ENCODE measurements at regions not wholly inside any gene's neighbourhood (a gene's known extent, or its start where the extent isn't known, plus 50 kb on each side); places are given as distances from the start of the nearest gene placed in this dataset.

DNA sequence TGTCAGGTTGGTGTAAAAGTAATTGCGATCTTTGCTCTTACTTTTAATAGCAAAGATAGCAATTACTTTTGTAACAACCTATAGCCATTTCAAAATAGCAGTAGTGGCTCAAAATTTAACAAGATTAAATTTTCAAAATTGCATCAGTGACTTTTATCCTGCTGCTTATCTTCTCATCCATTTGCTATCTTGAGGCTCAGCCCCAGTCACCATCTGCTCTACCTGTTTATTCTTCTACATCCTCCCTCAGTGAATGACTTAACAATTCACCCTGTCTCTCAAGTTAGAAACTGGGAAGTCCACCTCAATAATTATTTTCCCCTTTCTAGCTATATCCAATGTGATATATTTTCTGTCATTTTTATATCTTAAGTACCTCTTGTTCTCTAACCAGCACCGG is 148.6 kb upstream of the ZNF804A start:
- TF ChIP-seq, protein P1, sequence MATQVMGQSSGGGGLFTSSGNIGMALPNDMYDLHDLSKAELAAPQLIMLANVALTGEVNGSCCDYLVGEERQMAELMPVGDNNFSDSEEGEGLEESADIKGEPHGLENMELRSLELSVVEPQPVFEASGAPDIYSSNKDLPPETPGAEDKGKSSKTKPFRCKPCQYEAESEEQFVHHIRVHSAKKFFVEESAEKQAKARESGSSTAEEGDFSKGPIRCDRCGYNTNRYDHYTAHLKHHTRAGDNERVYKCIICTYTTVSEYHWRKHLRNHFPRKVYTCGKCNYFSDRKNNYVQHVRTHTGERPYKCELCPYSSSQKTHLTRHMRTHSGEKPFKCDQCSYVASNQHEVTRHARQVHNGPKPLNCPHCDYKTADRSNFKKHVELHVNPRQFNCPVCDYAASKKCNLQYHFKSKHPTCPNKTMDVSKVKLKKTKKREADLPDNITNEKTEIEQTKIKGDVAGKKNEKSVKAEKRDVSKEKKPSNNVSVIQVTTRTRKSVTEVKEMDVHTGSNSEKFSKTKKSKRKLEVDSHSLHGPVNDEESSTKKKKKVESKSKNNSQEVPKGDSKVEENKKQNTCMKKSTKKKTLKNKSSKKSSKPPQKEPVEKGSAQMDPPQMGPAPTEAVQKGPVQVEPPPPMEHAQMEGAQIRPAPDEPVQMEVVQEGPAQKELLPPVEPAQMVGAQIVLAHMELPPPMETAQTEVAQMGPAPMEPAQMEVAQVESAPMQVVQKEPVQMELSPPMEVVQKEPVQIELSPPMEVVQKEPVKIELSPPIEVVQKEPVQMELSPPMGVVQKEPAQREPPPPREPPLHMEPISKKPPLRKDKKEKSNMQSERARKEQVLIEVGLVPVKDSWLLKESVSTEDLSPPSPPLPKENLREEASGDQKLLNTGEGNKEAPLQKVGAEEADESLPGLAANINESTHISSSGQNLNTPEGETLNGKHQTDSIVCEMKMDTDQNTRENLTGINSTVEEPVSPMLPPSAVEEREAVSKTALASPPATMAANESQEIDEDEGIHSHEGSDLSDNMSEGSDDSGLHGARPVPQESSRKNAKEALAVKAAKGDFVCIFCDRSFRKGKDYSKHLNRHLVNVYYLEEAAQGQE (IDR thresholded peaks at IDR 0.05; ENCODE audit: low read depth), result no peak
- TF ChIP-seq ELF1 (IDR thresholded peaks at IDR 0.05; ENCODE audit: borderline replicate concordance, low read depth) (no peak), EZH2phosphoT487 (IDR thresholded peaks at IDR 0.05; ENCODE audit: borderline replicate concordance) (no peak), SRF (IDR thresholded peaks at IDR 0.05; ENCODE audit: low read depth) (no peak), RAD21 (IDR thresholded peaks at IDR 0.05; ENCODE audit: low read depth) (no peak), EGR1 (IDR thresholded peaks at IDR 0.05; ENCODE audit: low read depth) (no peak), SP1 (IDR thresholded peaks at IDR 0.05; ENCODE audit: low read depth) (no peak), CBX3 (IDR thresholded peaks at IDR 0.05; ENCODE audit: low read depth) (no peak), YY1 (IDR thresholded peaks at IDR 0.05; ENCODE audit: extremely low read depth, insufficient replicate concordance, low read depth, low read length) (no peak)
- TF ChIP-seq, protein P2, sequence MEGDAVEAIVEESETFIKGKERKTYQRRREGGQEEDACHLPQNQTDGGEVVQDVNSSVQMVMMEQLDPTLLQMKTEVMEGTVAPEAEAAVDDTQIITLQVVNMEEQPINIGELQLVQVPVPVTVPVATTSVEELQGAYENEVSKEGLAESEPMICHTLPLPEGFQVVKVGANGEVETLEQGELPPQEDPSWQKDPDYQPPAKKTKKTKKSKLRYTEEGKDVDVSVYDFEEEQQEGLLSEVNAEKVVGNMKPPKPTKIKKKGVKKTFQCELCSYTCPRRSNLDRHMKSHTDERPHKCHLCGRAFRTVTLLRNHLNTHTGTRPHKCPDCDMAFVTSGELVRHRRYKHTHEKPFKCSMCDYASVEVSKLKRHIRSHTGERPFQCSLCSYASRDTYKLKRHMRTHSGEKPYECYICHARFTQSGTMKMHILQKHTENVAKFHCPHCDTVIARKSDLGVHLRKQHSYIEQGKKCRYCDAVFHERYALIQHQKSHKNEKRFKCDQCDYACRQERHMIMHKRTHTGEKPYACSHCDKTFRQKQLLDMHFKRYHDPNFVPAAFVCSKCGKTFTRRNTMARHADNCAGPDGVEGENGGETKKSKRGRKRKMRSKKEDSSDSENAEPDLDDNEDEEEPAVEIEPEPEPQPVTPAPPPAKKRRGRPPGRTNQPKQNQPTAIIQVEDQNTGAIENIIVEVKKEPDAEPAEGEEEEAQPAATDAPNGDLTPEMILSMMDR (IDR thresholded peaks at IDR 0.05 in 2 of 3, conservative IDR thresholded peaks at IDR 0.05 in 1 of 3; ENCODE audit: borderline replicate concordance in 1 of 3, insufficient read depth in 1 of 3, low read depth in 2 of 3, low read length in 2 of 3), result no peak
- TF ChIP-seq, protein P3, sequence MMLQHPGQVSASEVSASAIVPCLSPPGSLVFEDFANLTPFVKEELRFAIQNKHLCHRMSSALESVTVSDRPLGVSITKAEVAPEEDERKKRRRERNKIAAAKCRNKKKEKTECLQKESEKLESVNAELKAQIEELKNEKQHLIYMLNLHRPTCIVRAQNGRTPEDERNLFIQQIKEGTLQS (IDR thresholded peaks at IDR 0.05), result no peak
- Histone ChIP-seq H3K79me2 (ENCODE audit: insufficient read depth, low read length) (no peaks in the 10 kb centered on the region), H3K4me1 (ENCODE audit: control insufficient read depth in 1 of 2, insufficient read depth in 2 of 2, low read length in 2 of 2) (no peaks in the 10 kb centered on the region), H3K4me2 (ENCODE audit: low read length) (no peak overlapping the region), H3K9me2 (ENCODE audit: insufficient read depth) (no peaks in the 10 kb centered on the region), H2AFZ (ENCODE audit: low read depth, low read length, poor library complexity, severe bottlenecking) (no peak overlapping the region), H3K4me3 (replicated peaks in 1 of 2; ENCODE audit: low read depth in 1 of 2, low read length in 2 of 2) (no peak overlapping the region), H4K20me1 (ENCODE audit: insufficient read depth) (no peaks in the 10 kb centered on the region), H3K36me3 (ENCODE audit: control insufficient read depth in 1 of 2, insufficient read depth in 2 of 2, low read length in 2 of 2) (no peaks in the 10 kb centered on the region), H3K27me3 (ENCODE audit: insufficient read depth, low read length) (no peaks in the 10 kb centered on the region), H3K9me3 (ENCODE audit: control insufficient read depth in 1 of 2, insufficient read depth in 1 of 2, low read depth in 1 of 2, low read length in 2 of 2) (no peaks in the 10 kb centered on the region), H3K9ac (ENCODE audit: low read length) (no peak overlapping the region), H3K27ac (ENCODE audit: low read depth, low read length) (no peak overlapping the region)
- ChIA-PET CTCF (no interaction called here), POLR2A (no interaction called here), RAD21 (ENCODE audit: low non-redundant PET in 1 of 2, low total read pairs in 2 of 2, uncharacterized antibody in 2 of 2, unreplicated experiment in 2 of 2) (no interaction called here)
- no TSS peak for BruUV-seq (replicated peaks)
- DNase-seq (ENCODE audit: low read depth, low spot score), result no peak
- ATAC-seq, result no peak
- intact Hi-C loops (cut with micrococcal nuclease), result no loop called here
